Spleen (tissue), 11 donors: ENCODE measurements at regions not wholly inside any gene's neighbourhood (a gene's known extent, or its start where the extent isn't known, plus 50 kb on each side); places are given as distances from the start of the nearest gene placed in this dataset.

ENCODE experiments used
- DNase-seq: peaks from one replicate; pipeline ENCODE4 v3.0.0-alpha.2; 2020
- H3K27ac ChIP-seq, 8 donors: fragments of 200-600 bp; sonication (generic) in 7 of 8; 1 replicate in 4 of 8; 2 replicates in 4 of 8; pipeline versions ENCODE4 v1.5.0 to v1.8.0; 2016 to 2021; ENCODE audit warnings: inconsistent platforms in 4 of 8, mild to moderate bottlenecking in 4 of 8, moderate library complexity in 1 of 8
- H3K27me3 ChIP-seq, 7 donors: fragments of 200-600 bp; sonication (generic) in 6 of 7; replicated peaks in 1 of 7; 1 replicate in 4 of 7; 2 replicates in 3 of 7; pipeline versions ENCODE4 v1.5.0 to v1.8.0; 2016 to 2021; ENCODE audit warnings: inconsistent platforms in 3 of 7, mild to moderate bottlenecking in 1 of 7
- H3K36me3 ChIP-seq, 6 donors: fragments of 200-600 bp; sonication (generic) in 5 of 6; 1 replicate in 4 of 6; 2 replicates in 2 of 6; pipeline versions ENCODE4 v1.5.0 to v1.8.0; 2016 to 2021; ENCODE audit warnings: inconsistent platforms in 2 of 6
- H3K4me1 ChIP-seq, 6 donors: fragments of 200-600 bp; sonication (generic) in 5 of 6; 1 replicate in 3 of 6; 2 replicates in 3 of 6; pipeline versions ENCODE4 v1.5.0 to v1.8.0; 2016 to 2021; ENCODE audit warnings: inconsistent platforms in 3 of 6
- H3K4me3 ChIP-seq, 8 donors: fragments of 200-600 bp; sonication (generic) in 7 of 8; 1 replicate in 4 of 8; 2 replicates in 4 of 8; pipeline versions ENCODE4 v1.5.0 to v1.8.0; 2016 to 2021; ENCODE audit warnings: inconsistent platforms in 4 of 8, mild to moderate bottlenecking in 4 of 8, moderate library complexity in 2 of 8
- H3K9me3 ChIP-seq, 8 donors: fragments of 200-600 bp; sonication (generic) in 7 of 8; 1 replicate in 4 of 8; 2 replicates in 4 of 8; pipeline versions ENCODE4 v1.5.0 to v1.8.0; 2016 to 2021; ENCODE audit warnings: inconsistent platforms in 4 of 8
- CTCF ChIP-seq, 11 experiments: fragments of 200-600 bp in 7 of 11; fragments of 450-650 bp in 4 of 11; sonication (generic) in 4 of 11; IDR thresholded peaks in 8 of 11; conservative IDR thresholded peaks in 3 of 11; 1 replicate in 7 of 11; 2 replicates in 4 of 11; pipeline versions ENCODE4 v1.4.0 to v1.8.0; 2016 to 2021; ENCODE audit warnings: antibody characterized with exemption in 11 of 11, inconsistent platforms in 4 of 11, mild to moderate bottlenecking in 1 of 11
- POLR2A ChIP-seq, 3 donors: fragments of 450-650 bp; IDR thresholded peaks; one replicate each; pipeline ENCODE4 v1.5.1; 2017; ENCODE audit warnings: antibody characterized with exemption in 3 of 3, mild to moderate bottlenecking in 1 of 3
- POLR2AphosphoS5 ChIP-seq, 3 donors: sonication (generic); formaldehyde crosslinking; IDR thresholded peaks; one replicate each; pipeline ENCODE4 v1.5.1; 2017; ENCODE audit warnings: antibody characterized with exemption in 3 of 3
- WGBS, 5 donors: extraction: QIAGEN DNeasy Blood & Tissue Kit in 3 of 5; methylation state at CpG; one replicate each; pipeline versions ENCODE4 v1.1.5 to v1.1.7; 2013 to 2018; 5-methylcytosine and 5-hydroxymethylcytosine counted together
- intact Hi-C: fragments of 100-400 bp; cut with DNase I; formaldehyde crosslinking; loops from one replicate; pipeline ENCODE4 v1.15.0; 2023; ENCODE audit warnings: low total_unique reads
- donor health status: healthy with polysubstance abuse.
- donor health status: DM: no; HTN: no; CAD: no; lungs with moderate emphysema.
- donor health status: DM: no; HTN: no; CAD: no.
- donor health status: Bipolar disorder and iron deficiency.
- donor health status: healthy.
- donor health status: DM: no; HTN: no; CAD: no.
- donor health status: DM: yes; HTN: yes; CAD: no.

GRCh38 chr2:17306219-17306618 lies 212.0 kb downstream of the RAD51AP2 start:
- H3K4me3 ChIP-seq: no peak overlapping the region
- 86 to 92% (median 89%) methylated on average over 1 of the region's 1 CpG for WGBS, 5 donors
- no peak overlapping the region for H3K27ac ChIP-seq
- H3K9me3 ChIP-seq: no peaks in the 10 kb centered on the region
- no peaks in the 10 kb centered on the region for H3K4me1 ChIP-seq
- intact Hi-C loops: loop anchor here (5.0 kb wide), 1 partner anchor 534 kb away; no protein-coding TSS in a partner anchor
- no peaks in the 10 kb centered on the region for H3K36me3 ChIP-seq
- TF ChIP-seq POLR2AphosphoS5 (IDR thresholded peaks at IDR 0.05): no peak
- TF ChIP-seq POLR2A (IDR thresholded peaks at IDR 0.05): no peak
- no peak for TF ChIP-seq CTCF (IDR thresholded peaks at IDR 0.05 in 8 of 11, conservative IDR thresholded peaks at IDR 0.05 in 3 of 11)
- DNase-seq: no peak
- no peaks in the 10 kb centered on the region for H3K27me3 ChIP-seq

- Histone ChIP-seq H3K4me3 (no peak overlapping the region), H3K27me3 (no peaks in the 10 kb centered on the region), H3K9me3 (no peaks in the 10 kb centered on the region), H3K36me3 (no peaks in the 10 kb centered on the region), H3K4me1 (no peaks in the 10 kb centered on the region), H3K27ac (no peak overlapping the region)
- no peak for DNase-seq
- intact Hi-C loops: no loop called here
- TF ChIP-seq POLR2A (IDR thresholded peaks at IDR 0.05): no peak
- no peak for TF ChIP-seq CTCF (IDR thresholded peaks at IDR 0.05 in 8 of 11, conservative IDR thresholded peaks at IDR 0.05 in 3 of 11)
- no peak for TF ChIP-seq POLR2AphosphoS5 (IDR thresholded peaks at IDR 0.05)
- WGBS, 5 donors: 40 to 69% (median 59%) methylated on average over 2 of the region's 2 CpGs
Measured at GRCh38 chr2:17303521-17303920, 214.7 kb downstream of the RAD51AP2 start.

- no peak overlapping the region for H3K27ac ChIP-seq
- no peak for DNase-seq
- no peaks in the 10 kb centered on the region for H3K9me3 ChIP-seq
- H3K36me3 ChIP-seq: no peaks in the 10 kb centered on the region
- WGBS, 5 donors: 74 to 81% (median 79%) methylated on average over 4 of the region's 4 CpGs
- H3K4me3 ChIP-seq: no peak overlapping the region
- TF ChIP-seq POLR2AphosphoS5 (IDR thresholded peaks at IDR 0.05) (no peak), CTCF (IDR thresholded peaks at IDR 0.05 in 8 of 11, conservative IDR thresholded peaks at IDR 0.05 in 3 of 11) (no peak)
- no peaks in the 10 kb centered on the region for H3K4me1 ChIP-seq
- no peaks in the 10 kb centered on the region for H3K27me3 ChIP-seq
- intact Hi-C loops: no loop called here
Measured at GRCh38 chr2:17303054-17303453, 215.2 kb downstream of the RAD51AP2 start.

- H3K9me3 ChIP-seq: no peaks in the 10 kb centered on the region
- H3K27ac ChIP-seq: no peak overlapping the region
- WGBS, 5 donors: 0 to 38% (median 18%) methylated on average over 1 of the region's 1 CpG
- no peak overlapping the region for H3K4me3 ChIP-seq
- H3K4me1 ChIP-seq: no peaks in the 10 kb centered on the region
- intact Hi-C loops: no loop called here
- no peaks in the 10 kb centered on the region for H3K36me3 ChIP-seq
- no peak for TF ChIP-seq CTCF (IDR thresholded peaks at IDR 0.05 in 8 of 11, conservative IDR thresholded peaks at IDR 0.05 in 3 of 11)
- no peak for TF ChIP-seq POLR2A (IDR thresholded peaks at IDR 0.05)
- no peak for TF ChIP-seq POLR2AphosphoS5 (IDR thresholded peaks at IDR 0.05)
- no peak for DNase-seq
- no peaks in the 10 kb centered on the region for H3K27me3 ChIP-seq
Measured at GRCh38 chr2:17302281-17302680, 216.0 kb downstream of the RAD51AP2 start.
